Right atrium auricular region (tissue), 2 donors: ENCODE measurements at regions not wholly inside any gene's neighbourhood (a gene's known extent, or its start where the extent isn't known, plus 50 kb on each side); places are given as distances from the start of the nearest gene placed in this dataset.

Source experiments
- DNase-seq: peaks from one replicate; pipeline ENCODE4 v3.0.0-alpha.2; 2019; ENCODE audit warnings: low spot score
- H3K27ac ChIP-seq, 2 donors: fragments of 200-600 bp; sonication (generic); 1 replicate in 1 of 2; 2 replicates in 1 of 2; pipeline ENCODE4 v1.5.1; 2016 to 2019
- H3K27me3 ChIP-seq, 2 donors: fragments of 200-600 bp; sonication (generic); one replicate each; pipeline versions ENCODE4 v1.5.1 to v1.6.0; 2017 to 2019
- H3K36me3 ChIP-seq: fragments of 200-600 bp; sonication (generic); one replicate; pipeline ENCODE4 v1.5.1; 2016
- H3K4me1 ChIP-seq, 2 donors: fragments of 200-600 bp; sonication (generic); one replicate each; pipeline versions ENCODE4 v1.5.1 to v1.6.0; 2017 to 2019
- H3K4me3 ChIP-seq, 2 donors: fragments of 200-600 bp; sonication (generic); 1 replicate in 1 of 2; 2 replicates in 1 of 2; pipeline ENCODE4 v1.5.1; 2017 to 2019; ENCODE audit warnings: mild to moderate bottlenecking in 1 of 2, moderate library complexity in 1 of 2
- H3K9me3 ChIP-seq, 2 donors: fragments of 200-600 bp; sonication (generic); one replicate each; pipeline ENCODE4 v1.5.1; 2019
- TF ChIP-seq, protein P1 (sequence below), 2 donors: fragments of 200-600 bp; sonication (generic); IDR thresholded peaks; one replicate each; pipeline ENCODE4 v1.5.1; 2019; ENCODE audit warnings: antibody characterized with exemption in 2 of 2

DNA sequence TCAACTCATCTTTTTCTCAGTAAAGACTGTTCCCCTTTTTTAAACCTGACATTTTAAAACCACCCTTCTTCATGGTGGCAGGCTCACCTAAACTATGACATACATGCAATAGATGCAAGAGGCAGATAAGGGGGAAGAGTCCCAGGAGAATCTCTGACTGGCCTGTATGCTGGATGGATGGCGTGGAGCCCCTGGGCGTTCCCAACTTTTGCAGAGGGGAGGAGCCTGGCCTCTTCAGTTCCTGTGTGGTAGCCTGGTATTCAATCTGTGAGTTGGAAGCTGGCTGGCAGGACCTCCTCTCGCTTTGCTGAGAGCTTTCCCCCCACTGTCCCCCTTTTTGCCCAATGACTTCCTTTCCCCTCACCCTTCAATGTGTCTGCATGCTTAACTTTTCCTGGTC lies 217.6 kb upstream of the CA10 start:
- H3K9me3 ChIP-seq: no peaks in the 10 kb centered on the region
- H3K27me3 ChIP-seq: no peaks in the 10 kb centered on the region
- no peak overlapping the region for H3K27ac ChIP-seq
- TF ChIP-seq, protein P1, sequence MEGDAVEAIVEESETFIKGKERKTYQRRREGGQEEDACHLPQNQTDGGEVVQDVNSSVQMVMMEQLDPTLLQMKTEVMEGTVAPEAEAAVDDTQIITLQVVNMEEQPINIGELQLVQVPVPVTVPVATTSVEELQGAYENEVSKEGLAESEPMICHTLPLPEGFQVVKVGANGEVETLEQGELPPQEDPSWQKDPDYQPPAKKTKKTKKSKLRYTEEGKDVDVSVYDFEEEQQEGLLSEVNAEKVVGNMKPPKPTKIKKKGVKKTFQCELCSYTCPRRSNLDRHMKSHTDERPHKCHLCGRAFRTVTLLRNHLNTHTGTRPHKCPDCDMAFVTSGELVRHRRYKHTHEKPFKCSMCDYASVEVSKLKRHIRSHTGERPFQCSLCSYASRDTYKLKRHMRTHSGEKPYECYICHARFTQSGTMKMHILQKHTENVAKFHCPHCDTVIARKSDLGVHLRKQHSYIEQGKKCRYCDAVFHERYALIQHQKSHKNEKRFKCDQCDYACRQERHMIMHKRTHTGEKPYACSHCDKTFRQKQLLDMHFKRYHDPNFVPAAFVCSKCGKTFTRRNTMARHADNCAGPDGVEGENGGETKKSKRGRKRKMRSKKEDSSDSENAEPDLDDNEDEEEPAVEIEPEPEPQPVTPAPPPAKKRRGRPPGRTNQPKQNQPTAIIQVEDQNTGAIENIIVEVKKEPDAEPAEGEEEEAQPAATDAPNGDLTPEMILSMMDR (IDR thresholded peaks at IDR 0.05): no peak
- H3K4me1 ChIP-seq: no peaks in the 10 kb centered on the region
- no peak overlapping the region for H3K4me3 ChIP-seq
- DNase-seq: no peak
- no peaks in the 10 kb centered on the region for H3K36me3 ChIP-seq

DNA sequence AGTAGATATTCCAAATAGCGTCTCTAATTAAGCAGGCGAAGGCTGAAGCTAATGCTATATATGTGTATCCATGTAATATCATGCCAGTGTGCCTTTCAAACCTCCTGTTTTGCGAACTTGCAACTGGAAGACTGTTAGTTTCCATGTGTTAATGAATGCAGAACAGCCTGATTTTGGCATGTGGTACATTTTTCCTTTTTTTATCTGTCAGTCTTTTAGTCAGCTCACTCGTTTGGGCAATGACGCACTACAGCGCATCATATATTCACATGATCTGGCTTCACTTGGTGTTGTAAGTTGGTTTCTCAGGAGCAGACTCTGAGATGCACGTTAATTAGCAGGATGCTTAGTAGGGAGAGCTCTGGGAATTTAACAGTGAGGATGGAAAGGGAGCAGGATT lies 210.4 kb upstream of the CA10 start:
- H3K36me3 ChIP-seq: no peaks in the 10 kb centered on the region
- no peak overlapping the region for H3K4me3 ChIP-seq
- no peak overlapping the region for H3K27ac ChIP-seq
- no peak for DNase-seq
- TF ChIP-seq, protein P1 (IDR thresholded peaks at IDR 0.05): no peak
- no peaks in the 10 kb centered on the region for H3K4me1 ChIP-seq
- no peaks in the 10 kb centered on the region for H3K27me3 ChIP-seq
- no peaks in the 10 kb centered on the region for H3K9me3 ChIP-seq

DNA sequence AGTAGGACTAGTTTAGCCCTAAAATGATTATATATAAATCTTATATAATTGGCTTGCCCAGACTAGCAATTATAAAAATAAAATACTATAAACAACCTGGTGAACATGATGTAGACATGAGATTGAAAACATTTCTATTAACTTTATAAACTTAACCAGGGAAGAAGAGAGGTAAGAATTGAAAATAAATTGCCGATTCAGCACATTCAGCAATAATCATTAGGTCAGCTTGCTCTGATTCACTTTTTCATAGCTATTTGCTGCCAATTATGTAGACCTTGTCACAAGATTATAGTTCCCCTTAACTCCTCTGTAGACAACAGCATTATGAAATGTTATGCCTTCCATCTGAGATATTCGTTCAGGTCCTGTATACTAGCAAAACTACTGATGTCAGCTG lies 199.3 kb upstream of the CA10 start:
- H3K9me3 ChIP-seq: peaks cover 0 to 12% of the 10 kb centered on the region in 2 donors
- H3K36me3 ChIP-seq: no peaks in the 10 kb centered on the region
- H3K27ac ChIP-seq: no peak overlapping the region
- TF ChIP-seq, protein P1 (IDR thresholded peaks at IDR 0.05): no peak
- H3K27me3 ChIP-seq: no peaks in the 10 kb centered on the region
- DNase-seq: no peak
- no peaks in the 10 kb centered on the region for H3K4me1 ChIP-seq
- H3K4me3 ChIP-seq: no peak overlapping the region

GRCh38 chr17:52336796-52337195 lies 178.3 kb upstream of the CA10 start:
- Histone ChIP-seq H3K27ac (no peak overlapping the region), H3K27me3 (no peaks in the 10 kb centered on the region), H3K4me1 (no peaks in the 10 kb centered on the region), H3K9me3 (no peaks in the 10 kb centered on the region), H3K36me3 (no peaks in the 10 kb centered on the region), H3K4me3 (no peak overlapping the region)
- TF ChIP-seq, protein P1 (IDR thresholded peaks at IDR 0.05): no peak
- no peak for DNase-seq

DNA sequence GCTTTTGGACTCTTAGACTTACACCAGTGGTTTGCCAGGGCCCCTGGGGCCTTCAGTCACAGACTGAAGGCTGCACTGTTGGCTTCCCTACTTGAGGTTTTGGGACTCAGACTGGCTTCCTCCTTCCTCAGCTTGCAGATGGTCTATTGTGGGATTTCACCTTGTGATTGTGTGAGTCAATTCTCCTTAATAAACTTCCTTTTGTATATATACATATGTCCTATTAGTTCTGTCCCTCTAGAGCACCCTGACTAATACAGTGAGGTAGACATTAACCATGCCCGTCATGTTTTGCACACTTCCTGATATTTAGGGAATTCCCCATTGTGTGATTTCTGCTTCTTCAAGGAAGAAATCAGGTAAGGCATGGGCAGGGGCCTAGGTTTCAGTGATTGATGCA lies 147.8 kb upstream of the CA10 start:
- Histone ChIP-seq H3K27me3 (no peaks in the 10 kb centered on the region), H3K9me3 (no peaks in the 10 kb centered on the region), H3K4me3 (no peak overlapping the region), H3K27ac (no peak overlapping the region), H3K36me3 (no peaks in the 10 kb centered on the region), H3K4me1 (no peaks in the 10 kb centered on the region)
- TF ChIP-seq, protein P1 (IDR thresholded peaks at IDR 0.05): no peak
- no peak for DNase-seq

- H3K36me3 ChIP-seq: no peaks in the 10 kb centered on the region
- TF ChIP-seq, protein P1 (IDR thresholded peaks at IDR 0.05): no peak
- H3K9me3 ChIP-seq: no peaks in the 10 kb centered on the region
- no peak overlapping the region for H3K27ac ChIP-seq
- no peak for DNase-seq
- no peak overlapping the region for H3K4me3 ChIP-seq
- H3K27me3 ChIP-seq: no peaks in the 10 kb centered on the region
- H3K4me1 ChIP-seq: no peaks in the 10 kb centered on the region
These were observed 140.4 kb upstream of the CA10 start for GRCh38 chr17:52298881-52299280.
